Activated CD8-positive, alpha-beta T cell treated with anti-CD3 and anti-CD28 coated beads for 36 hours (primary cell): ENCODE measurements at regions not wholly inside any gene's neighbourhood (a gene's known extent, or its start where the extent isn't known, plus 50 kb on each side); places are given as distances from the start of the nearest gene placed in this dataset.

Experiments
- ATAC-seq: fragments of 200-7000 bp; cut with Tn5 transposase; one replicate; pipeline ENCODE4 v1.10.0; 2021; ENCODE audit warnings: mild to moderate bottlenecking, moderate library complexity
- CTCF ChIA-PET: fragments of 350-600 bp; sonication (Branson Sonifier 250); formaldehyde crosslinking; loops from one replicate; lab custom pipeline; 2021; ENCODE audit warnings: antibody characterized with exemption; lab: Charles Lee
- POLR2A ChIA-PET: fragments of 350-600 bp; sonication (Branson Sonifier 250); formaldehyde crosslinking; loops from one replicate; lab custom pipeline; 2021; ENCODE audit warnings: antibody characterized with exemption; lab: Charles Lee
- DNase-seq: peaks from one replicate; pipeline ENCODE4 v3.0.0-alpha.2; 2020
- H3K27ac Mint-ChIP-seq: one replicate; pipeline ENCODE4 v1.8.0; 2021; ENCODE audit warnings: mild to moderate bottlenecking, mixed read lengths
- H3K27me3 Mint-ChIP-seq: one replicate; pipeline ENCODE4 v1.8.0; 2021; ENCODE audit warnings: mixed read lengths
- H3K36me3 Mint-ChIP-seq: one replicate; pipeline ENCODE4 v1.8.0; 2021; ENCODE audit warnings: low read depth, mixed read lengths
- H3K4me1 Mint-ChIP-seq: one replicate; pipeline ENCODE4 v1.8.0; 2021; ENCODE audit warnings: low read depth, mixed read lengths
- H3K4me3 Mint-ChIP-seq: one replicate; pipeline ENCODE4 v1.8.0; 2021; ENCODE audit warnings: mild to moderate bottlenecking, moderate library complexity, mixed read lengths
- H3K9me3 Mint-ChIP-seq: one replicate; pipeline ENCODE4 v1.8.0; 2021; ENCODE audit warnings: mixed read lengths
- CTCF ChIP-seq: fragments of 200-600 bp; IDR thresholded peaks from one replicate; pipeline ENCODE4 v1.8.0; 2022; ENCODE audit warnings: antibody characterized with exemption, mild to moderate bottlenecking
- intact Hi-C: fragments of 100-400 bp; cut with micrococcal nuclease; formaldehyde crosslinking; loops from one replicate; pipeline ENCODE4 v1.10.0; 2022

- ATAC-seq (no peak), DNase-seq (no peak)
- Mint-ChIP-seq H3K4me3 (no peak overlapping the region), H3K27me3 (no peaks in the 10 kb centered on the region), H3K9me3 (peaks cover 6% of the 10 kb centered on the region), H3K27ac (no peak overlapping the region), H3K36me3 (no peaks in the 10 kb centered on the region), H3K4me1 (no peaks in the 10 kb centered on the region)
- intact Hi-C loops = no loop called here
- no peak for TF ChIP-seq CTCF
- POLR2A ChIA-PET = no interaction called here
- CTCF ChIA-PET = no interaction called here
Observed at GRCh38 chr7:52254396-52255010, 780.9 kb upstream of the POM121L12 start.

- Mint-ChIP-seq H3K9me3 (peaks cover 6% of the 10 kb centered on the region), H3K27ac (no peak overlapping the region), H3K4me1 (no peaks in the 10 kb centered on the region), H3K36me3 (no peaks in the 10 kb centered on the region), H3K27me3 (no peaks in the 10 kb centered on the region), H3K4me3 (no peak overlapping the region)
- ATAC-seq (no peak), DNase-seq (no peak)
- ChIA-PET POLR2A (no interaction called here), CTCF (no interaction called here)
- intact Hi-C loops = no loop called here
- TF ChIP-seq CTCF = no peak
Observed at GRCh38 chr7:52253953-52254352, 781.5 kb upstream of the POM121L12 start.

GRCh38 chr7:52249741-52250140 lies 785.7 kb upstream of the POM121L12 start:
- DNase-seq = no peak
- intact Hi-C loops = no loop called here
- H3K27ac Mint-ChIP-seq = no peak overlapping the region
- H3K4me3 Mint-ChIP-seq = no peak overlapping the region
- H3K27me3 Mint-ChIP-seq = no peaks in the 10 kb centered on the region
- H3K4me1 Mint-ChIP-seq = no peaks in the 10 kb centered on the region
- no peaks in the 10 kb centered on the region for H3K36me3 Mint-ChIP-seq
- ATAC-seq = no peak
- TF ChIP-seq CTCF = no peak
- peaks cover 5% of the 10 kb centered on the region for H3K9me3 Mint-ChIP-seq
- ChIA-PET CTCF (interaction anchor here (0.6 kb wide), 1 partner anchor 8 kb away, joined by 3 read pairs; no protein-coding TSS in a partner anchor), POLR2A (interaction anchor here (0.6 kb wide), 1 partner anchor 113 kb away, joined by 3 read pairs; no protein-coding TSS in a partner anchor)

- no peak overlapping the region for H3K27ac Mint-ChIP-seq
Observed at GRCh38 chr7:52247518-52247917, 787.9 kb upstream of the POM121L12 start.

GRCh38 chr7:52243685-52244084 lies 791.7 kb upstream of the POM121L12 start:
- intact Hi-C loops = no loop called here
- Mint-ChIP-seq H3K4me1 (no peaks in the 10 kb centered on the region), H3K27me3 (no peaks in the 10 kb centered on the region), H3K4me3 (no peak overlapping the region), H3K9me3 (peaks cover 8% of the 10 kb centered on the region), H3K27ac (no peak overlapping the region), H3K36me3 (no peaks in the 10 kb centered on the region)
- ChIA-PET POLR2A (no interaction called here), CTCF (no interaction called here)
- no peak for DNase-seq
- no peak for TF ChIP-seq CTCF
- ATAC-seq = no peak

More at GRCh38 chr7:52247518-52247917, 787.9 kb upstream of the POM121L12 start:
- CTCF ChIA-PET = no interaction called here
- peaks cover 10% of the 10 kb centered on the region for H3K9me3 Mint-ChIP-seq
- no peak overlapping the region for H3K4me3 Mint-ChIP-seq
- DNase-seq (no peak), ATAC-seq (no peak)
- no peaks in the 10 kb centered on the region for H3K4me1 Mint-ChIP-seq
- no peaks in the 10 kb centered on the region for H3K36me3 Mint-ChIP-seq
- POLR2A ChIA-PET = no interaction called here
- no peak for TF ChIP-seq CTCF
- intact Hi-C loops = no loop called here
- H3K27me3 Mint-ChIP-seq = no peaks in the 10 kb centered on the region
